Activated CD4-positive, alpha-beta T cell treated with anti-CD3 and anti-CD28 coated beads for 36 hours (primary cell): ENCODE measurements at regions not wholly inside any gene's neighbourhood (a gene's known extent, or its start where the extent isn't known, plus 50 kb on each side); places are given as distances from the start of the nearest gene placed in this dataset.

Experiments used
- ATAC-seq: fragments of 200-7000 bp; cut with Tn5 transposase; one replicate; pipeline ENCODE4 v1.10.0; 2021; ENCODE audit warnings: mild to moderate bottlenecking, moderate library complexity
- CTCF ChIA-PET: fragments of 350-600 bp; sonication (Branson Sonifier 250); formaldehyde crosslinking; loops from one replicate; lab custom pipeline; 2021; ENCODE audit warnings: antibody characterized with exemption; lab: Charles Lee
- POLR2A ChIA-PET: fragments of 350-600 bp; sonication (Branson Sonifier 250); formaldehyde crosslinking; loops from one replicate; lab custom pipeline; 2021; ENCODE audit warnings: antibody characterized with exemption, inconsistent platforms; lab: Charles Lee
- DNase-seq: peaks from one replicate; pipeline ENCODE4 v3.0.0-alpha.2; 2020
- H3K27ac Mint-ChIP-seq: one replicate; pipeline ENCODE4 v1.8.0; 2021; ENCODE audit warnings: mixed read lengths
- H3K27me3 Mint-ChIP-seq: one replicate; pipeline ENCODE4 v1.8.0; 2021; ENCODE audit warnings: mixed read lengths
- H3K36me3 Mint-ChIP-seq: one replicate; pipeline ENCODE4 v1.8.0; 2021; ENCODE audit warnings: low read depth, mixed read lengths
- H3K4me1 Mint-ChIP-seq: one replicate; pipeline ENCODE4 v1.8.0; 2021; ENCODE audit warnings: mixed read lengths
- H3K4me3 Mint-ChIP-seq: one replicate; pipeline ENCODE4 v1.8.0; 2021; ENCODE audit warnings: mild to moderate bottlenecking, moderate library complexity, mixed read lengths
- H3K9me3 Mint-ChIP-seq: one replicate; pipeline ENCODE4 v1.8.0; 2021; ENCODE audit warnings: low read depth, mixed read lengths
- intact Hi-C, 2 experiments: fragments of 100-400 bp; cut with DNase I in 1 of 2; cut with micrococcal nuclease in 1 of 2; formaldehyde crosslinking; loops; one replicate each; pipeline versions ENCODE4 v1.14.2 to v1.15.1; 2022 to 2024; cut with DNase I, micrococcal nuclease

DNA sequence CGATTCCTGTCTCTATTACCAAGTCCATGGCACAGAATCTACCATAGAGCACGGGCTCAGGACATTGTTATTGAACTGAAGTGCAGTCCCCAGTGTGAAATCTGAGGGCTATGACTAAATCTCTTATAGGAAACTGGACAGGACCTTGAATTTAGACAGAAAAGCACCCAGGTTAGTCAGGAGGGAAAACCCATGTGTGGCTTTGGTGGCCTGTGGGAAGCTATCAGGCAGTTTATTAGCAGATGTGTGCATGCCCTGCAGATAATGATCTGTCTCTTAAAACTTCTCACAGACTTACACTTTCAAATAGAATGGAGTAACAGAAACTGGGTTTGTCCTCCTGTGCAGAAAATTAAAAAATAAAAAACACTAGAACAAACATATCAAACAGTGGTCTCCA, 610.0 kb upstream of the RAB6C start:
- intact Hi-C loops, result no loop called here
- CTCF ChIA-PET, result interaction anchor here (0.6 kb wide), 1 partner anchor 604 kb away, joined by 3 read pairs; no protein-coding TSS in a partner anchor
- Mint-ChIP-seq H3K4me3 (no peak overlapping the region), H3K4me1 (no peaks in the 10 kb centered on the region), H3K27me3 (peaks cover 5% of the 10 kb centered on the region), H3K36me3 (no peaks in the 10 kb centered on the region), H3K9me3 (no peaks in the 10 kb centered on the region), H3K27ac (no peak overlapping the region)
- ATAC-seq (no peak), DNase-seq (no peak)
- POLR2A ChIA-PET, result no interaction called here

DNA sequence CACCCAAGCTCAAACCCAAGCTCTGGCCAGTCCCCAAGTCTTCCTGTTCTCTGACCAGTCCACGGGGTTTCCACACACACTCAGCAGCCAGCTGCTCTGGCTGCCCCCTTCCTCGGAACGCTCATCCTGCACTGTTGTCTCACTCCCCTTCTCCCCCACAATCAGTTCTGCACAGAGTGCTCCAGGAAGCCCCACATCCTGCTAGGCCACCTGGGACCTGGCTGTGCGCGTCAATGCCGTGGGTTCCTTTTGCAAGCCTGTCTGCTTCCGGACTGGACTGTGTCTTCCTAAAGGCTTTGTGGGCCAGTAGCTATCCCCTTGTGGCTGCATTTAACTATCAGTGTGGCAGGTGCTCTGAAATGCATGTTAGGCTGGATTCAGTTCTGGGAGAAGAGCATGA, 605.0 kb upstream of the RAB6C start:
- POLR2A ChIA-PET, result no interaction called here
- no peaks in the 10 kb centered on the region for H3K27me3 Mint-ChIP-seq
- H3K36me3 Mint-ChIP-seq, result no peaks in the 10 kb centered on the region
- DNase-seq (no peak), ATAC-seq (no peak)
- H3K27ac Mint-ChIP-seq, result no peak overlapping the region
- H3K4me3 Mint-ChIP-seq, result no peak overlapping the region
- intact Hi-C loops, result no loop called here
- CTCF ChIA-PET, result no interaction called here
- no peaks in the 10 kb centered on the region for H3K4me1 Mint-ChIP-seq
- H3K9me3 Mint-ChIP-seq, result no peaks in the 10 kb centered on the region

DNA sequence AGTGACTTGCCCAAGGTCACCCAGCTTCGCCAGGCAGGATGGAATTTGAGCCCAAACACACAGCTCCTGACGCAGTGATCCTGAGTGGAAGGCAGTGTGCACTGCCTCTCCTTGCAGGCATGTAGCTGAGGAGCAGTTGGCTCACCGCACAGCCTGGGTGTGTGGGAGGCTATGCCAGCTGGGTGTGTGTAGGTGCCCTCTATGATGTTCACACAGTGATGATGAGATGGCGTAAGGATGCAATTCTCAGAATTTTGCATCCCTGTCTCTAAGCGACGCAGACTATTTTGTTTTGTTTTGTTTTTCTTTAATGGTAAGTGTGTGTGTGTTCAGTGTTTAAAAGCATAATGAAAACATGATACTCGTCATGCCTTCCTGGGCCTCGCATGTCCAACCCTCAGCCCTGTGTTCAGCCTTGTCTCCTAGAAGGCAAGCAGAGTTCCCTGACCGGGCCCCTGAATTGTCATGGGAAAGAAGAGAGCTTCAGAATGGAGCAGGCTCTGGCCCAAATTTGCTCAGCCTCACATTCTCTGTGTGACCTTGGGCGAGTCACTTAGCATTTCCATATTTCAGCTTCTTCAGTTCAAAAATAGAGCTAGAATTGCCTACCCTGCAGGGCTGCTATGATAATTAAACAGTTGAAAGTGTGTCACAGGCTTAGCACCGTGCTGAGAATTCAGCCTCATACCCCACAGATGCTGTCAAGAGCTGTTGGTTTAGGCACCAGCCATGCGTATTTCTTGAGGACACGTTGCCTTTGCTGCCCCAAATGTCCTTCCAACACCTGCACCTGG, 603.6 kb upstream of the RAB6C start:
- no peak for DNase-seq
- ChIA-PET POLR2A (no interaction called here), CTCF (no interaction called here)
- Mint-ChIP-seq H3K36me3 (no peaks in the 10 kb centered on the region), H3K9me3 (peaks cover 3% of the 10 kb centered on the region), H3K27ac (no peak overlapping the region), H3K4me3 (no peak overlapping the region), H3K4me1 (no peaks in the 10 kb centered on the region), H3K27me3 (no peaks in the 10 kb centered on the region)
- intact Hi-C loops, result no loop called here
- no peak for ATAC-seq

DNA sequence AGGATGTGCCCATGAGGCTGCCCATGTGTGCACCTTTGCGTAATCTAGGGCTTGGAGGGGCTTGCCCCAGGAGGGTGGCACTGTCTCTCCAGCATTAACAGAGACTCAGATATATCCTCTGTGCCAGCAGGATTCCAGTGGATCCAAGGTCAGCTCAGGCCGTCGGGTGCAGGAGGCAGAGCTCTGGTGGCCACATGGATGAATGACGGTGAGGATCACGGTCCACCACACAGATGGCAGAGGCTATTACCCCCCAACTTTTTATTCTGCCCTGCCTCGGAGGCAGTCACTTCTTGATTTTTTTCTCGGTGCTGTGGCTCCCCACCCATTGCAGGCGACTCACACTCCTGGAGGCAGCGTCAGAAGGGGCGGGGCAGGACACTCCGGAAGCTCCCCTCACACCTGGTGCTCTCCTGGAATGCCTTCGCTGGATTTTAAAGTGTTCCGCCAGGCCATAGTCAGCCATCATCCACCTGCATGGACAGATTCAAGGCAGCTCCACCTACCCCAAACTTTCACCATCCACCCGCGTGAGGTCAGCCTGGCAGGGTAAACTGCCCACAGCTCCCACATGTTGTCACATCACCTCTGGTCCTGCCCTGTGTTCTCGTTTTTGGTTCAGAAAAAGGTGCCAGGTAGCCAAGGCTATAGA, 602.9 kb upstream of the RAB6C start:
- Mint-ChIP-seq H3K4me3 (no peak overlapping the region), H3K36me3 (no peaks in the 10 kb centered on the region), H3K27ac (no peak overlapping the region), H3K4me1 (no peaks in the 10 kb centered on the region), H3K9me3 (peaks cover 3% of the 10 kb centered on the region), H3K27me3 (no peaks in the 10 kb centered on the region)
- no peak for ATAC-seq
- POLR2A ChIA-PET, result no interaction called here
- DNase-seq, result no peak
- intact Hi-C loops, result no loop called here
- CTCF ChIA-PET, result no interaction called here

DNA sequence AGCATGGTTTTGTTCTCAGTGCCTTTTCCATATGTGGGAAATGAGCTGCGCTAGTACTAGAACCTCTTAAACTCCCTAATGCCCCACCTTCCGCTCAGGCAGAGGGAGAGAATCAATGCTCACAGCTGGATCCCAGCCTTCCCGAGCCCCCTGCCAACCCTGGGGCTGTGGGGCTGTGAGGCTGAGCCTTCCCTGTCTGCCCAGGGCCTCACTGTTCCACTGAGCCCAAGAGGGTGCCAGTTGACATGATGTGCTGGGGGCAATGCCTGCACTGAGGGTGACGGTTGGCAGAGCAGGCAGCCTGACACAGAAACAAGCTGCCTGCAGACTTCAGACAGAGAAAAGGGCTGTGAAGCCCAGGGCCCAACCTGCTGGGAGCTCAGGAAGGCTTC, 602.4 kb upstream of the RAB6C start:
- H3K4me3 Mint-ChIP-seq, result no peak overlapping the region
- ATAC-seq (no peak), DNase-seq (no peak)
- no peak overlapping the region for H3K27ac Mint-ChIP-seq
- intact Hi-C loops, result no loop called here
- CTCF ChIA-PET, result no interaction called here
- no peaks in the 10 kb centered on the region for H3K4me1 Mint-ChIP-seq
- POLR2A ChIA-PET, result no interaction called here
- H3K27me3 Mint-ChIP-seq, result no peaks in the 10 kb centered on the region
- H3K36me3 Mint-ChIP-seq, result no peaks in the 10 kb centered on the region
- H3K9me3 Mint-ChIP-seq, result peaks cover 4% of the 10 kb centered on the region

DNA sequence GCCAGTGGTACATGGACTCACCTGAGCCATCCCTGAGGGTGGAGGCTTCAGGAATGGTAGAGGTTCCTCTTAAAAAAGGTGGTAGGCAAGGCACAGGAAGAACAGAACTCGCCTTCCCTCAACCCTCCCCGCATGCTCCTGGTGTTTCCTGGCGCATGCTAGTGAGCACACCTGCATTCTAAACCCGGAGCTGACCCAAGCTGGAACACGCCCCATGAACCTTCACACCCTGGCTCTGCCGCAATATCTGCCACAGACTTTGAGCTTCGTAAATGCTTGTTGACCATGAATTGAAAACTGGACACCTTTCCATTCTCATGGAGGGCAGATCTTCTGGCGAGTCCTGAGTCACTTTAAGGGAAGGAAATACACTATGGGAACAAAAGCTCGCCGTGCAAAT, 601.3 kb upstream of the RAB6C start:
- Mint-ChIP-seq H3K9me3 (peaks cover 7% of the 10 kb centered on the region), H3K27me3 (no peaks in the 10 kb centered on the region), H3K4me3 (no peak overlapping the region), H3K4me1 (no peaks in the 10 kb centered on the region), H3K36me3 (no peaks in the 10 kb centered on the region), H3K27ac (no peak overlapping the region)
- ChIA-PET CTCF (interaction anchor here (0.6 kb wide), 1 partner anchor 953 kb away, joined by 3 read pairs; no protein-coding TSS in a partner anchor), POLR2A (no interaction called here)
- ATAC-seq, result no peak
- DNase-seq, result no peak
- intact Hi-C loops, result no loop called here

DNA sequence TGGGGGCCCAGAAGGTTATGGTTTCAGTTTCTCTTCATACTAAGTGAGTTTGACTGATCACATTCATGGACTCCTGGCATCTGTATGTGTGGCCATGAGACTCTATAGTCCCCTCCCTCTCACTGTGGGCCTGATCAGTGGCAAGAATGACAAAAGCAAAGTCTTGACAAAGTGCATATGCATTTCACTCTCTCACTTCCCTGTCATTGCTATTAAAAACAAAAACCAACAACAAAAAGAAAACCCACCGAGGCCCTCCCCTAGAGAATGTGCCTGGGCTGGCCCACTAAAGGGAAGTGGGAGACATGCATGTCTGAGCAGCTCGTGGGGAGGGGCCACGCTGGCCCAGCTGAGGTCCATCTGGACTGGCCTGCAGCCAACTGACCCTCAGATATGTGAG, 600.1 kb upstream of the RAB6C start:
- POLR2A ChIA-PET, result no interaction called here

DNA sequence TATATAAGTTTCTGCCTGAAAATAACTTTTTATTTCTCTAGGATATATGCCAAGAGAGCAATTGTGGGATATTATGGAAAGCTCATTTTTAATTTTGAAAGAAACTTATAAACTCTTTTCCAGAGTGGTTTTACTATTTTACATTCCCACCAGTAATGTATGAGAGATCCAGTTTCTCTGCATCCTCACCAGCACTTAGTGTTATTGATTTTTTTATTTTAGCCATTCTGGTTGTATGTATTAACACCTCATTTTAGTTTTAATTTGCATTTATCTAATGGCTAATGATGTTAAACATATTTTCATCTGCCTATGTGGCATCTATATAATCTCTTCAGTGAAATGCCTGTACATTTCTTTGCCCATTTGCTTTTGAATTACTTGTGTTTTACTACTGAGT, 597.7 kb upstream of the RAB6C start:
- POLR2A ChIA-PET, result no interaction called here
- no peaks in the 10 kb centered on the region for H3K36me3 Mint-ChIP-seq
- H3K27me3 Mint-ChIP-seq, result no peaks in the 10 kb centered on the region
- H3K9me3 Mint-ChIP-seq, result peaks cover 7% of the 10 kb centered on the region
- DNase-seq (no peak), ATAC-seq (no peak)
- intact Hi-C loops, result no loop called here
- H3K4me1 Mint-ChIP-seq, result no peaks in the 10 kb centered on the region
- H3K27ac Mint-ChIP-seq, result no peak overlapping the region
- CTCF ChIA-PET, result no interaction called here
- H3K4me3 Mint-ChIP-seq, result no peak overlapping the region

More for the DNA sequence above, 600.1 kb upstream of the RAB6C start:
- intact Hi-C loops, result no loop called here
- DNase-seq, result no peak
- ATAC-seq, result no peak
- H3K27ac Mint-ChIP-seq, result no peak overlapping the region
- H3K27me3 Mint-ChIP-seq, result no peaks in the 10 kb centered on the region
- H3K4me3 Mint-ChIP-seq, result no peak overlapping the region
- H3K4me1 Mint-ChIP-seq, result no peaks in the 10 kb centered on the region
- CTCF ChIA-PET, result no interaction called here
- no peaks in the 10 kb centered on the region for H3K36me3 Mint-ChIP-seq
- H3K9me3 Mint-ChIP-seq, result peaks cover 7% of the 10 kb centered on the region

DNA sequence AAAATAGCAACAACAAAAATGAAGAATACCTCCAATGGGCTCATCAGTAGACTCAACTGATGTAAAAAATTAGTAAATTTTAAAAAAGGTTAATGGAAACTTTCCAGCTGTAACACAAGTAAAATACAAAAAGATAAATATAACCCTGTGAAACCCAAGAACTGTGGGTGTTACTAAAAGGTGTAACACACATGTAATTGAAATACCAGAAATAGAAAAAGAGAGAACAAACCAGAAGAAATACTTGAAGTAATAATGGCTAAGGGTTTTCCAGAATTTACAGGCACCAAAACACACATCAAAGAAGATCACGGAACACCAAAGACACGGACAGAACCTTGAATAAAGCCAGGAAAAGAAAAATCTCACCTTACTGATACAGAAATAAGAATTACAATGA, 590.6 kb upstream of the RAB6C start:
- H3K9me3 Mint-ChIP-seq, result no peaks in the 10 kb centered on the region
- ATAC-seq, result no peak
- H3K27ac Mint-ChIP-seq, result no peak overlapping the region
- peaks cover 6% of the 10 kb centered on the region for H3K27me3 Mint-ChIP-seq
- no peak for DNase-seq
- H3K36me3 Mint-ChIP-seq, result no peaks in the 10 kb centered on the region
- intact Hi-C loops, result no loop called here
- no peaks in the 10 kb centered on the region for H3K4me1 Mint-ChIP-seq
- no peak overlapping the region for H3K4me3 Mint-ChIP-seq
- ChIA-PET POLR2A (no interaction called here), CTCF (no interaction called here)

DNA sequence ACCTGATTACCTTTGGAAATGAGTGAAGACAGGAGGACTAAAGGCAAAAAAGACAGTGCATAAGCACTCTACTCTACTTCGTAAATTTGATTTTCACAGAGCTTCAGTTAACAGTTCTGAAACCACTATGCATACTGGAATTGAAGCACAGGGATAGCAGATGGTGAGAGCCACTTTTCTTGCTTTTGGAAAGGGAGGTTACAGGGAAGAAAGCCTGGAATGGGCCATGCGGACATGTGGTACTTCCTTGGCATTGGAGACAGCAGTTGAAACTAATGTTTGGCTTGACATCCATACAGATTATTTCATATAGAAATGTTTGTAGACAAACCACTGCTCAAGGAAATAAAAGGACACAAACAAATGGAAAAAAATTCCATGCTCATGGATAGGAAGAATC, 585.6 kb upstream of the RAB6C start:
- Mint-ChIP-seq H3K9me3 (no peaks in the 10 kb centered on the region), H3K27me3 (no peaks in the 10 kb centered on the region), H3K4me3 (no peak overlapping the region), H3K4me1 (no peaks in the 10 kb centered on the region), H3K27ac (no peak overlapping the region), H3K36me3 (no peaks in the 10 kb centered on the region)
- POLR2A ChIA-PET, result no interaction called here
- DNase-seq (no peak), ATAC-seq (no peak)
- intact Hi-C loops, result no loop called here
- CTCF ChIA-PET, result no interaction called here

DNA sequence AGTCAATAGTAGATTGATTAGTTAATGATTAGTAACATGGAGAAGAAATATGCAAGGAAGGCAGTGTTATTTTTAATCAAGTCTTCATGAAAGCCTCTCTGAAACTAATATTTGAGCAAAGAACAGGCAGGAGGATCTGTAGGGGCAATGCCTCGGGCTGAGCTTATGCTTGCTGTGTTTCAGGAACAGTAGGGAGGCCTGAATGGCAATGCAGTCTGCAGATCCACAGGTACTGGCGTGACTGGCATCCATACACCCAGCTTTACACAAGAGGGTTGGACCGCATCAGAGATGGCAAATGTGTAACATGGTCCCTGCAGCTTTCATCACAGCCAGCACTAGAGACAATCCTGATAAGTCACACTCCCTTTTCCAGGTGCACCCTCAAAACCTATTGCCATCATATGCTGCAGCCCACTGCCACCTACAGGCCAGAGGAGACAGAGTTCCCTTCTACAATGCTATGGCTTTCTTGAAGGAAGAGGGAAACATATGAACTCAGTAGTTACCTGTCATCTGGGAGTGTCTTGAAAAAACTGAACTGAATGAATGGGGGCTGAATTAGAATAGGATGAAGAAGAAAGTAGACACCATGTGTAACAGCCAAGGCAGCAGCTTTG, 582.4 kb upstream of the RAB6C start:
- CTCF ChIA-PET, result no interaction called here
- Mint-ChIP-seq H3K27ac (no peak overlapping the region), H3K4me1 (no peaks in the 10 kb centered on the region), H3K36me3 (no peaks in the 10 kb centered on the region), H3K27me3 (no peaks in the 10 kb centered on the region), H3K9me3 (no peaks in the 10 kb centered on the region), H3K4me3 (no peak overlapping the region)
- POLR2A ChIA-PET, result no interaction called here
- intact Hi-C loops, result loop anchor here (1.0 to 5.0 kb wide), 3 partner anchors 660 to 1220 kb away; no protein-coding TSS in a partner anchor
- ATAC-seq (no peak), DNase-seq (peak; percentile 28)

DNA sequence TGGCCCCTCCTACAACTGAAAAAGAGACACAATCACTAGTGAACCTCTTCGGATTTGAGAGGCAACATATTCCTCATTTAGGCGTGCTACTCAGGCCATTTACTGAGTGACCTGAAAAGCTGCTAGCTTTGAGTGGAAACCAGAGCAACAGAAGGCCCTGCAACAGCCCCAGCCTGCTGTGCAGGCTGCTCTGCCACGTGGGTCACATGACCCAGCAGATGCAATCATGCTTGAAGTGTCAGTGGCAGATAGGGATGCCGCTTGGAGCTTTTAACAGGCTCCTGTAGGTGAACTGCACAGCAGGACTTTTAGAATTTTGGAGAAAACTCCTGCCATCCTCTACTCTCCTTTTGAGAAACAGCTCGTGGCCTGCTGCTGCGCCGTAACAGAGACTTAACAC, 578.6 kb upstream of the RAB6C start:
- no peak for ATAC-seq
- ChIA-PET CTCF (interaction anchor here (0.6 kb wide), 1 partner anchor 26 kb away, joined by 4 read pairs; no protein-coding TSS in a partner anchor), POLR2A (no interaction called here)
- no peaks in the 10 kb centered on the region for H3K27me3 Mint-ChIP-seq
- intact Hi-C loops, result no loop called here
- H3K4me1 Mint-ChIP-seq, result no peaks in the 10 kb centered on the region
- no peak for DNase-seq
- no peak overlapping the region for H3K27ac Mint-ChIP-seq
- no peaks in the 10 kb centered on the region for H3K9me3 Mint-ChIP-seq
- H3K36me3 Mint-ChIP-seq, result no peaks in the 10 kb centered on the region
- H3K4me3 Mint-ChIP-seq, result no peak overlapping the region
